ENCODE measurements at regions not wholly inside any gene's neighbourhood (a gene's known extent, or its start where the extent isn't known, plus 50 kb on each side); places are given as distances from the start of the nearest gene placed in this dataset.

DNA sequence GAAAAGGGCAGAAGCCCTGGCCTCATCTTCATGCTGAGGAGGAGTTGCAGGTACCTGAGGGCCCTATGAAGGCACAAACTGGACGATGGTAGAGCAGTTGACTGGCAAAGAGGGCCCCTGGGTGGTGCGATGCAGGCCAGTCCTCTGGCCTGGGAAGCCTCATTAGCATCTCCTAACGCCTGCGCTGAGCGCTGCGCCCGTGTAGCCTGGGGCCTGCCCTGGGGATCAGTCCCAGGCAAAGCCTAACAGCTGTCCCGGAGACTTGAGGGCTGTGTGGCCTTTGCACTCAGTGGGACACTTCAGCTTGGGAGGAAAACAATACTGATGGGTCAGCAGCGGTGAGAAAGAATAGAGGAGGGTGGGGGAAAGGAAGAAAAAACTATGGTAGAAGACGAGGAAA lies 187.7 kb downstream of the RAP2A start:
- H3K9ac ChIP-seq (ENCODE audit: insufficient read depth in 1 of 2, low read depth in 2 of 2, low read length in 2 of 2), result no peak overlapping the region
- CTCF ChIA-PET (ENCODE audit: low intra/inter-chr PET ratio), result no interaction called here
- H3K27ac ChIP-seq (ENCODE audit: extremely low read depth, low read depth, low read length), result no peak overlapping the region
- no peak overlapping the region for H3K4me2 ChIP-seq (ENCODE audit: insufficient read depth, low read length)
- no peaks in the 10 kb centered on the region for H3K9me3 ChIP-seq (replicated peaks; ENCODE audit: control insufficient read depth, insufficient read depth, low read depth, low read length)
- H3K79me2 ChIP-seq (ENCODE audit: control insufficient read depth, insufficient read depth, low read length), result no peaks in the 10 kb centered on the region
- no TSS peak for BruUV-seq (replicated peaks)
- in situ Hi-C loops (cut with MboI) (no loop called here), intact Hi-C loops (cut with micrococcal nuclease) (no loop called here)
- POLR2A ChIA-PET, result no interaction called here
- DNase-seq (ENCODE audit: extremely low read depth in 1 of 4, low spot score in 3 of 4), result no peak
- no peaks in the 10 kb centered on the region for H4K20me1 ChIP-seq (replicated peaks; ENCODE audit: control insufficient read depth, insufficient read depth, low read length)
- H3K27me3 ChIP-seq (ENCODE audit: control insufficient read depth in 2 of 2, insufficient read depth in 2 of 2, low read length in 2 of 2), result no peaks in the 10 kb centered on the region; a peak in 2 of 5 replicates
- no peaks in the 10 kb centered on the region for H3K9me1 ChIP-seq (ENCODE audit: control insufficient read depth, insufficient read depth, low read length)
- ATAC-seq, result no peak
- 0% methylated on average over 8 of the region's 10 CpGs for WGBS (ENCODE audit: insufficient coverage, low coverage, missing lambda C conversion rate)
- no peak for FAIRE-seq
- no peak overlapping the region for H2AFZ ChIP-seq (ENCODE audit: low read depth, low read length)
- no peaks in the 10 kb centered on the region for H3K36me3 ChIP-seq (ENCODE audit: control insufficient read depth, insufficient read depth, low read length)
- H3K4me3 ChIP-seq, result no peak overlapping the region
- TF ChIP-seq ZNF311 (CRISPR knock-in tag; IDR thresholded peaks at IDR 0.05), result no peak
- TF ChIP-seq PHF8 (IDR thresholded peaks at IDR 0.05; ENCODE audit: borderline replicate concordance, low read length), result no peak
- TF ChIP-seq, protein P1, sequence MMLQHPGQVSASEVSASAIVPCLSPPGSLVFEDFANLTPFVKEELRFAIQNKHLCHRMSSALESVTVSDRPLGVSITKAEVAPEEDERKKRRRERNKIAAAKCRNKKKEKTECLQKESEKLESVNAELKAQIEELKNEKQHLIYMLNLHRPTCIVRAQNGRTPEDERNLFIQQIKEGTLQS (IDR thresholded peaks at IDR 0.05), result no peak
- TF ChIP-seq, protein P1 (CRISPR knock-in tag; conservative IDR thresholded peaks at IDR 0.05), result no peak
- no peak for TF ChIP-seq SMARCC2 (IDR thresholded peaks at IDR 0.05; ENCODE audit: low read depth)
- no peaks in the 10 kb centered on the region for H3K4me1 ChIP-seq (replicated peaks in 1 of 2; ENCODE audit: control insufficient read depth in 2 of 2, insufficient read depth in 2 of 2, low read length in 2 of 2)

DNA sequence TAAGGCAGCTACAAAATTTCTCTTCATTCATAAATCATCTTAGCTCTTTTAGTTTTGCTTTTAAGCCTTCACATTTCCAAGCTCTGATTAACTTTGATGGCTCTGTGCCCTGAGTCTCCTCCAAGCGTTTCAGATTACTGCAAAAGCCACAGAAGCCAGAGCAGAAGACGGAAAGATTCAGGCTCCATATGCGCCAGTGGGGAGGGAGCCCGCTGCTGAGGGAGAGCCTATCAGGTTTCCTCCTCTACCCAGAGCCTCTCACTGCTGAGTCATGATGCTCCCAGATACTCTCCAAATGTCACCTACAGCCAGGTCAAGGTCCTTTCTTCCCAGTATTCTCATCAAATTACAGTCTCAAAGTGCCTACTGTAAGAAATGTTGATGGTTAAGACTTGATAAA lies 193.6 kb downstream of the RAP2A start:
- H3K27ac ChIP-seq (ENCODE audit: extremely low read depth, low read depth, low read length), result no peak overlapping the region
- no peaks in the 10 kb centered on the region for H4K20me1 ChIP-seq (replicated peaks; ENCODE audit: control insufficient read depth, insufficient read depth, low read length)
- H3K4me3 ChIP-seq, result no peak overlapping the region
- H3K4me2 ChIP-seq (ENCODE audit: insufficient read depth, low read length), result no peak overlapping the region
- no peaks in the 10 kb centered on the region for H3K9me1 ChIP-seq (ENCODE audit: control insufficient read depth, insufficient read depth, low read length)
- intact Hi-C loops (cut with micrococcal nuclease) (no loop called here), in situ Hi-C loops (cut with MboI) (no loop called here)
- POLR2A ChIA-PET, result no interaction called here
- no peaks in the 10 kb centered on the region for H3K4me1 ChIP-seq (replicated peaks in 1 of 2; ENCODE audit: control insufficient read depth in 2 of 2, insufficient read depth in 2 of 2, low read length in 2 of 2)
- TF ChIP-seq ZNF316 (IDR thresholded peaks at IDR 0.05) (0 out of 2 replicates have a peak, but pooled peaks have one; percentile 11), NFE2 (IDR thresholded peaks at IDR 0.05; ENCODE audit: low read depth) (peak; percentile 78), MAFG (tag; conservative IDR thresholded peaks at IDR 0.05) (peak; percentile 39; the same call in 1 of the 2 replicates), NFXL1 (CRISPR knock-in tag; IDR thresholded peaks at IDR 0.05) (no peak), C11orf30 (IDR thresholded peaks at IDR 0.05; ENCODE audit: low read depth) (peak; percentile 41; the same call in 1 of the 2 replicates)
- FAIRE-seq (no peak), DNase-seq (ENCODE audit: extremely low read depth in 1 of 4, low spot score in 3 of 4) (peak; percentile 10 to 19 (median 14)), ATAC-seq (peak; percentile 60; the same call in 1 of the 3 replicates)
- no peak overlapping the region for H2AFZ ChIP-seq (ENCODE audit: low read depth, low read length)
- no TSS peak for BruUV-seq (replicated peaks)
- CTCF ChIA-PET (ENCODE audit: low intra/inter-chr PET ratio), result no interaction called here
- no peaks in the 10 kb centered on the region for H3K9me3 ChIP-seq (replicated peaks; ENCODE audit: control insufficient read depth, insufficient read depth, low read depth, low read length)
- H3K27me3 ChIP-seq (ENCODE audit: control insufficient read depth in 2 of 2, insufficient read depth in 2 of 2, low read length in 2 of 2), result no peaks in the 10 kb centered on the region
- H3K9ac ChIP-seq (ENCODE audit: insufficient read depth in 1 of 2, low read depth in 2 of 2, low read length in 2 of 2), result no peak overlapping the region
- H3K79me2 ChIP-seq (ENCODE audit: control insufficient read depth, insufficient read depth, low read length), result no peaks in the 10 kb centered on the region
- no peaks in the 10 kb centered on the region for H3K36me3 ChIP-seq (ENCODE audit: control insufficient read depth, insufficient read depth, low read length)
- 0% methylated on average over 4 of the region's 4 CpGs for WGBS (ENCODE audit: insufficient coverage, low coverage, missing lambda C conversion rate)

All from K562 (cell line).